ENCODE measurements at regions not wholly inside any gene's neighbourhood (a gene's known extent, or its start where the extent isn't known, plus 50 kb on each side); places are given as distances from the start of the nearest gene placed in this dataset.

DNA sequence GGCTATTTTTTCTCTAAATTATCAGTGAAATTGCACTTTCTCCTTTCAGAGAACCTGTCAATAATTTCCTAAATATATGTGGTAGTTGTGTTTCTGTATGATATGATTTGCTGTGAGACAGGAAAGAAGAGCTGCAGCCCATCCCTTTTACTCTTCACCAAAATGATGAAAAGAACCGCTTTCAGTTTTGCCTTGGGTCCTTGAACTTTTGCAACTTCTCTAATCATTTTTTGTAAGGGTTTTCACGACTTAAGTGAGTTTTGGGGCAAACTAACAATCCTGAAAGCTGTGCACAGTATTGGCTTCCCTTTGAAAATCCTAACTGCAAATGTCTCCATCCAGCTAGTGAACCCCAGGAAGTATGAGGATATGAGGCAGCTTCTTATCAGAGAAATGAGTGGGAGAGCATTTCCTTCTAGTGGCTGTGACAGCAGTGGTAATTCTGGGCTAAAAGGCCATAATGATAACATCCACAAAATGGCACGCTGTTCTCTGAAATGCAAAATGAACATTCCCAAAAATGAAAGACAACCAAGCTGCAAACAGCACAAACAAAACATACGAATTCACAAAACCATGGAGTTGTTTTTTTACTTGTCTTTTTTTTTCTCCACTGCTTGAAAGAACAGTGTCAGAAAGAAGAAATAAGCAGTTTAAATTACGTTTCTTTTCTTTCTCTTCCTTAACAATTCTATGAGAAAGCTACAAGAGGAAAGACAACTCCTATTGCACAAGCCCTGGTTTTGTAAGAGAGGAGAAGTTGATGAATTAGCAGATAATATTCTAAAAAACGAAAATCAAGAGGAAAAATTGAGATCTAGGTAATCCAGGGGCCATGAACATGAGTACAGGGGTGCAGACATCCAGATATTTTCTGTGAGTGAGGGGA is 1291.6 kb upstream of the ZEB2 start:
- H3K4me3 ChIP-seq (ENCODE audit: low read depth, low read length), result no peak overlapping the region
- no peak for DNase-seq (ENCODE audit: low read depth)
- no peak for TF ChIP-seq CTCF (IDR thresholded peaks at IDR 0.05; ENCODE audit: insufficient read depth, low read depth, low read length)

GRCh38 chr2:145807968-145808367 is 1288.0 kb upstream of the ZEB2 start:
- H3K4me3 ChIP-seq (ENCODE audit: low read depth, low read length), result no peak overlapping the region
- peak; percentile 12 for DNase-seq (ENCODE audit: low read depth)
- TF ChIP-seq CTCF (IDR thresholded peaks at IDR 0.05; ENCODE audit: insufficient read depth, low read depth, low read length), result no peak

DNA sequence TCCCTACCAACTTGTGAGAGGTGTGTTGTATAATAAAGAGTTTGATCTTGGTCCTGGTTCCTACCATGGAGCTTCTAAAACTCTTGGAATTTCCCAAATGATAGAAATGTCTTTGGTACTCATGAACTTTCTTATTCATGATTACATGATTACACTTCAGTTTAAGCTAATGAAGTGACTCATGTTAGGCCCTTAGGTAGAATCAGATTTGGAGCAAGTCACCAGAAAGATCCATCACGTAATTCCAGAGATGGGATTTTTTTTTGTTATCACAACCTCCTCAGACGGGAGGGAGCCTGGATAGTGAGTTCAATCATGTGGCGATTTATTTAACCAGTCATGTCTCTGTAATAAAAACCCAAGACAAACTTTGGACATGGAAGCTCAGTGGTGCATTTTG is 1287.6 kb upstream of the ZEB2 start:
- TF ChIP-seq CTCF (IDR thresholded peaks at IDR 0.05; ENCODE audit: insufficient read depth, low read depth, low read length), result no peak
- H3K4me3 ChIP-seq (ENCODE audit: low read depth, low read length), result no peak overlapping the region
- DNase-seq (ENCODE audit: low read depth), result no peak

DNA sequence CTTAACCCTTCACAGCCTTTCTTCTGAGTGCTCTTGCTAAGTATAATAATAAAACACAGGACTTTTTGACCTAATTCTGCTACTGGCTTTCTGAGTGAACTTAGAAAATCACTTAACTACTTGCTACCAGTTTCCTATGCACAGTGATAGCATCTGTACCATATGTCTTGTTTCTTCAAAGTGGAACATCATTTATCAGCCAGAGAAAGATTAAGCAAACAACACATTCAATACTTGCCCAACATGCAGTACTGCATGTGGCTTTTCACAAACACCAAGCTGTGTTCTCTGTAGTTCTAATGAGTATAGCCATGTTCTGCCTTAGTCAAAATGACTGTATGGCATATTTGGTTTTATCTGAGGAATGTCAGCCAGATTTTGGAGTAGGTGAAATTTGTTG is 1286.6 kb upstream of the ZEB2 start:
- peak; percentile 11 for DNase-seq (ENCODE audit: low read depth)
- no peak overlapping the region for H3K4me3 ChIP-seq (ENCODE audit: low read depth, low read length)
- TF ChIP-seq CTCF (IDR thresholded peaks at IDR 0.05; ENCODE audit: insufficient read depth, low read depth, low read length), result no peak

GRCh38 chr2:145802133-145802532 is 1282.2 kb upstream of the ZEB2 start:
- TF ChIP-seq CTCF (IDR thresholded peaks at IDR 0.05; ENCODE audit: insufficient read depth, low read depth, low read length), result no peak
- no peak for DNase-seq (ENCODE audit: low read depth)
- no peak overlapping the region for H3K4me3 ChIP-seq (ENCODE audit: low read depth, low read length)

DNA sequence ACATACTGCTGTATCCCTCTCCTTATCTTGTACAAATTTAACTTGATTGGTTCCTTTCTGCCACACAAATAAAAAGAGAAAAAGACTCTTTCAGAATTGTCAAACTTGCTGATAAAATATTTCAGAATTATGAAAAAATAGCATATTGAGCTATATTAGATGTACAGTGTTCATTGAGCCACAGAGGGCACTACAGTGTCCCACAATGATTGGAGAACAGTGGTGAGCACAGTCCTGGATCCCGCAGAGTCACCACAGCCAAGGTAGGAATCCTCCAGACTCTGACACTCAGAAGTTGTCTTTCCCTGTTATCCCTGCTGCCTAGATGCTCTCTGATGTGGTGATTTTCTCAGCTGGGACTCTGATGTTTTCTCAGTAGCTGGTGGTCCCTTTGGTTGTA is 1281.3 kb upstream of the ZEB2 start:
- DNase-seq (ENCODE audit: low read depth), result no peak
- H3K4me3 ChIP-seq (ENCODE audit: low read depth, low read length), result no peak overlapping the region
- TF ChIP-seq CTCF (IDR thresholded peaks at IDR 0.05; ENCODE audit: insufficient read depth, low read depth, low read length), result no peak
